Trophoblast cell (in vitro differentiated cells and primary cell): ENCODE measurements at regions not wholly inside any gene's neighbourhood (a gene's known extent, or its start where the extent isn't known, plus 50 kb on each side); places are given as distances from the start of the nearest gene placed in this dataset.
A peak's percentile ranks its signal among the peaks of the same experiment; 100 is the strongest.

Experiments
- DNase-seq, 2 donors: peaks; one replicate each; pipeline ENCODE4 v3.0.0-alpha.2; 2016
- H2AFZ ChIP-seq: 2 replicates; pipeline ENCODE4 v1.6.1; 2013; ENCODE audit warnings: low read length, moderate library complexity, mild to moderate bottlenecking; ENCODE audit not compliant: insufficient read depth, poor library complexity
- H2AK5ac ChIP-seq: 2 replicates; pipeline ENCODE4 v1.6.1; 2013; ENCODE audit warnings: mild to moderate bottlenecking, low read length
- H2BK120ac ChIP-seq: 2 replicates; pipeline ENCODE4 v1.6.1; 2013; ENCODE audit warnings: low read length, mild to moderate bottlenecking, moderate library complexity; ENCODE audit not compliant: insufficient read depth, poor library complexity
- H2BK12ac ChIP-seq: 2 replicates; pipeline ENCODE4 v1.6.1; 2013; ENCODE audit warnings: mild to moderate bottlenecking, low read length, moderate library complexity
- H2BK5ac ChIP-seq: 2 replicates; pipeline ENCODE4 v1.6.1; 2013; ENCODE audit warnings: low read length, low read depth, moderate library complexity, mild to moderate bottlenecking; ENCODE audit not compliant: poor library complexity
- H3K14ac ChIP-seq: 2 replicates; pipeline ENCODE4 v1.6.1; 2013; ENCODE audit warnings: mild to moderate bottlenecking, low read length
- H3K18ac ChIP-seq: 2 replicates; pipeline ENCODE4 v1.6.1; 2013; ENCODE audit warnings: mild to moderate bottlenecking, low read length
- H3K23ac ChIP-seq: 2 replicates; pipeline ENCODE4 v1.6.1; 2013; ENCODE audit warnings: low read length
- H3K27ac ChIP-seq: 2 replicates; pipeline ENCODE4 v1.5.1; 2013; ENCODE audit warnings: low read depth, mild to moderate bottlenecking, inconsistent platforms, low read length, moderate library complexity
- H3K27me3 ChIP-seq: 2 replicates; pipeline ENCODE4 v1.6.1; 2013; ENCODE audit warnings: inconsistent platforms, mild to moderate bottlenecking, low read length, moderate library complexity; ENCODE audit not compliant: insufficient read depth
- H3K36me3 ChIP-seq, 2 experiments: 1 replicate in 1 of 2; 2 replicates in 1 of 2; pipeline ENCODE4 v1.6.1; 2013; ENCODE audit warnings: low read length in 2 of 2, mild to moderate bottlenecking in 2 of 2, moderate library complexity in 1 of 2; ENCODE audit not compliant: insufficient read depth in 2 of 2, control insufficient read depth in 1 of 2
- H3K4ac ChIP-seq: 2 replicates; pipeline ENCODE4 v1.6.1; 2013; ENCODE audit warnings: low read depth, mild to moderate bottlenecking, low read length, moderate library complexity
- H3K4me1 ChIP-seq, 2 experiments: 1 replicate in 1 of 2; 2 replicates in 1 of 2; pipeline ENCODE4 v1.6.1; 2013; ENCODE audit warnings: low read length in 2 of 2, mild to moderate bottlenecking in 2 of 2, moderate library complexity in 1 of 2; ENCODE audit not compliant: insufficient read depth in 2 of 2, control insufficient read depth in 1 of 2
- H3K4me2 ChIP-seq: 2 replicates; pipeline ENCODE4 v1.6.1; 2013; ENCODE audit warnings: inconsistent platforms, mild to moderate bottlenecking, low read length, moderate library complexity
- H3K4me3 ChIP-seq: 2 replicates; pipeline ENCODE4 v1.5.1; 2013; ENCODE audit warnings: mild to moderate bottlenecking, low read depth, low read length, inconsistent platforms
- H3K79me1 ChIP-seq: one replicate; pipeline ENCODE4 v1.6.1; 2013; ENCODE audit warnings: low read length
- H3K79me2 ChIP-seq: 2 replicates; pipeline ENCODE4 v1.6.1; 2013; ENCODE audit warnings: low read length, mild to moderate bottlenecking; ENCODE audit not compliant: control insufficient read depth, insufficient read depth, poor library complexity
- H3K9ac ChIP-seq: 2 replicates; pipeline ENCODE4 v1.6.1; 2013; ENCODE audit warnings: mild to moderate bottlenecking, low read length
- H3K9me3 ChIP-seq: 2 replicates; pipeline ENCODE4 v1.6.1; 2013; ENCODE audit warnings: low read depth, mild to moderate bottlenecking, control low read depth, inconsistent platforms, low read length; ENCODE audit not compliant: insufficient read depth
- H4K12ac ChIP-seq: 2 replicates; pipeline ENCODE4 v1.6.1; 2013; ENCODE audit warnings: low read depth, mild to moderate bottlenecking, low read length, moderate library complexity
- H4K8ac ChIP-seq: 2 replicates; pipeline ENCODE4 v1.6.1; 2013; ENCODE audit warnings: low read depth, mild to moderate bottlenecking, low read length, moderate library complexity
- H4K91ac ChIP-seq: one replicate; pipeline ENCODE4 v1.6.1; 2013; ENCODE audit warnings: low read depth, mild to moderate bottlenecking, low read length, moderate library complexity
- WGBS: extraction: QIAGEN DNeasy Blood & Tissue Kit; methylation state at CpG from one replicate; pipeline ENCODE4 v1.1.7; 2013; ENCODE audit warnings: missing lambda C conversion rate; ENCODE audit not compliant: insufficient read length, insufficient coverage; ENCODE audit errors: extremely low coverage; 5-methylcytosine and 5-hydroxymethylcytosine counted together

GRCh38 chr2:176760439-176760838 is 452.2 kb upstream of the HNRNPA3 start:
- no peaks in the 10 kb centered on the region for H3K27me3 ChIP-seq
- no peaks in the 10 kb centered on the region for H3K79me1 ChIP-seq
- H3K9me3 ChIP-seq = no peaks in the 10 kb centered on the region
- no peak overlapping the region for H3K14ac ChIP-seq
- no peaks in the 10 kb centered on the region for H3K79me2 ChIP-seq
- H3K4me2 ChIP-seq = no peak overlapping the region
- no peak overlapping the region for H3K4me3 ChIP-seq
- H2BK5ac ChIP-seq = no peak overlapping the region
- H2BK120ac ChIP-seq = no peak overlapping the region
- H3K36me3 ChIP-seq = no peaks in the 10 kb centered on the region
- H2AFZ ChIP-seq = no peak overlapping the region
- H2BK12ac ChIP-seq = no peak overlapping the region
- WGBS = no CpG with 5 or more reads among the region's 4 CpGs
- H4K8ac ChIP-seq = no peak overlapping the region
- no peak overlapping the region for H4K91ac ChIP-seq
- DNase-seq = no peak
- no peak overlapping the region for H3K9ac ChIP-seq
- H3K4ac ChIP-seq = no peak overlapping the region
- H3K18ac ChIP-seq = no peak overlapping the region
- no peak overlapping the region for H2AK5ac ChIP-seq
- H3K27ac ChIP-seq = no peak overlapping the region
- H3K4me1 ChIP-seq = no peaks in the 10 kb centered on the region
- H4K12ac ChIP-seq = no peak overlapping the region
- no peak overlapping the region for H3K23ac ChIP-seq

GRCh38 chr2:176763130-176763529 is 449.5 kb upstream of the HNRNPA3 start:
- H2AK5ac ChIP-seq = no peak overlapping the region

GRCh38 chr2:176763851-176764404 is 448.7 kb upstream of the HNRNPA3 start:
- H4K8ac ChIP-seq = no peak overlapping the region
- H3K9me3 ChIP-seq = peaks cover 3% of the 10 kb centered on the region
- H3K14ac ChIP-seq = no peak overlapping the region
- H4K91ac ChIP-seq = no peak overlapping the region
- no CpG with 5 or more reads among the region's 7 CpGs for WGBS
- no peak overlapping the region for H3K18ac ChIP-seq
- H3K27ac ChIP-seq = no peak overlapping the region
- H2BK5ac ChIP-seq = no peak overlapping the region
- no peak overlapping the region for H3K9ac ChIP-seq
- H3K4ac ChIP-seq = no peak overlapping the region
- no peak overlapping the region for H3K23ac ChIP-seq
- no peak overlapping the region for H2AFZ ChIP-seq
- H2BK12ac ChIP-seq = no peak overlapping the region
- no peaks in the 10 kb centered on the region for H3K79me1 ChIP-seq
- DNase-seq = no peak
- no peak overlapping the region for H4K12ac ChIP-seq
- no peaks in the 10 kb centered on the region for H3K36me3 ChIP-seq
- no peaks in the 10 kb centered on the region for H3K4me1 ChIP-seq
- H2AK5ac ChIP-seq = no peak overlapping the region
- no peak overlapping the region for H3K4me2 ChIP-seq
- no peaks in the 10 kb centered on the region for H3K27me3 ChIP-seq
- no peaks in the 10 kb centered on the region for H3K79me2 ChIP-seq
- H2BK120ac ChIP-seq = no peak overlapping the region
- no peak overlapping the region for H3K4me3 ChIP-seq

More at GRCh38 chr2:176763130-176763529, 449.5 kb upstream of the HNRNPA3 start:
- Histone ChIP-seq H2BK120ac (no peak overlapping the region), H4K12ac (no peak overlapping the region), H3K27ac (no peak overlapping the region), H2BK5ac (no peak overlapping the region), H2BK12ac (no peak overlapping the region), H3K4me3 (no peak overlapping the region), H3K36me3 (no peaks in the 10 kb centered on the region), H3K27me3 (no peaks in the 10 kb centered on the region), H3K9ac (no peak overlapping the region), H3K4me1 (no peaks in the 10 kb centered on the region), H2AFZ (no peak overlapping the region), H3K4ac (no peak overlapping the region), H3K23ac (no peak overlapping the region), H3K18ac (no peak overlapping the region), H4K8ac (no peak overlapping the region), H3K9me3 (peaks cover under 1% of the 10 kb centered on the region), H3K79me1 (no peaks in the 10 kb centered on the region), H3K79me2 (no peaks in the 10 kb centered on the region), H3K4me2 (no peak overlapping the region), H3K14ac (no peak overlapping the region), H4K91ac (no peak overlapping the region)
- DNase-seq = peak in 1 of 2 donors; percentile 17
- no CpG with 5 or more reads among the region's 2 CpGs for WGBS

- H3K4me1 ChIP-seq = no peaks in the 10 kb centered on the region
- H3K14ac ChIP-seq = no peak overlapping the region
- no peak overlapping the region for H3K18ac ChIP-seq
- no peak overlapping the region for H2BK5ac ChIP-seq
- no peak for DNase-seq
- H4K91ac ChIP-seq = no peak overlapping the region
- H4K12ac ChIP-seq = no peak overlapping the region
- H2AK5ac ChIP-seq = no peak overlapping the region
- H3K79me1 ChIP-seq = no peaks in the 10 kb centered on the region
- H3K4ac ChIP-seq = no peak overlapping the region
- H2BK12ac ChIP-seq = no peak overlapping the region
- no peaks in the 10 kb centered on the region for H3K79me2 ChIP-seq
- no peak overlapping the region for H3K23ac ChIP-seq
- WGBS = no CpG with 5 or more reads among the region's 6 CpGs
- no peaks in the 10 kb centered on the region for H3K36me3 ChIP-seq
- no peaks in the 10 kb centered on the region for H3K27me3 ChIP-seq
- no peak overlapping the region for H4K8ac ChIP-seq
- H3K9ac ChIP-seq = no peak overlapping the region
- no peak overlapping the region for H3K4me2 ChIP-seq
- H2BK120ac ChIP-seq = no peak overlapping the region
- peaks cover 3% of the 10 kb centered on the region for H3K9me3 ChIP-seq
- H3K27ac ChIP-seq = no peak overlapping the region
- H2AFZ ChIP-seq = no peak overlapping the region
- no peak overlapping the region for H3K4me3 ChIP-seq
Measured at GRCh38 chr2:176764921-176765320, 447.7 kb upstream of the HNRNPA3 start.
